BJ (cell line): ENCODE measurements at regions not wholly inside any gene's neighbourhood (a gene's known extent, or its start where the extent isn't known, plus 50 kb on each side); places are given as distances from the start of the nearest gene placed in this dataset.

ENCODE experiments used
- CTCF ChIA-PET: fragments of 350-600 bp; formaldehyde crosslinking; extraction: SDS; loops from one replicate; lab custom pipeline; 2021; ENCODE audit warnings: antibody characterized with exemption, inconsistent platforms; lab: Yijun Ruan, JAX
- POLR2A ChIA-PET: fragments of 300-600 bp; sonication (Branson Sonifier 250); formaldehyde crosslinking; extraction: SDS; loops from one replicate; lab custom pipeline; 2021; ENCODE audit warnings: antibody characterized with exemption; lab: Charles Lee
- DNase-seq: peaks from one replicate; pipeline ENCODE4 v3.0.0-alpha.2; 2011; ENCODE audit warnings: low read depth
- H3K27me3 ChIP-seq: 2 replicates; pipeline ENCODE4 v1.6.0; 2011; ENCODE audit warnings: low read length; ENCODE audit not compliant: control insufficient read depth, insufficient read depth
- H3K36me3 ChIP-seq: 2 replicates; pipeline ENCODE4 v1.5.1; 2011; ENCODE audit warnings: low read length; ENCODE audit not compliant: control insufficient read depth, insufficient read depth
- H3K4me3 ChIP-seq: 2 replicates; pipeline ENCODE4 v1.5.1; 2011; ENCODE audit warnings: low read depth, mild to moderate bottlenecking, control low read depth, low read length
- TF ChIP-seq, protein P1 (sequence below): IDR thresholded peaks from 2 replicates; pipeline ENCODE4 v1.5.1; 2011; ENCODE audit warnings: low read depth, mild to moderate bottlenecking, control low read depth, inconsistent platforms, low read length, moderate library complexity; ENCODE audit not compliant: insufficient read depth

DNA sequence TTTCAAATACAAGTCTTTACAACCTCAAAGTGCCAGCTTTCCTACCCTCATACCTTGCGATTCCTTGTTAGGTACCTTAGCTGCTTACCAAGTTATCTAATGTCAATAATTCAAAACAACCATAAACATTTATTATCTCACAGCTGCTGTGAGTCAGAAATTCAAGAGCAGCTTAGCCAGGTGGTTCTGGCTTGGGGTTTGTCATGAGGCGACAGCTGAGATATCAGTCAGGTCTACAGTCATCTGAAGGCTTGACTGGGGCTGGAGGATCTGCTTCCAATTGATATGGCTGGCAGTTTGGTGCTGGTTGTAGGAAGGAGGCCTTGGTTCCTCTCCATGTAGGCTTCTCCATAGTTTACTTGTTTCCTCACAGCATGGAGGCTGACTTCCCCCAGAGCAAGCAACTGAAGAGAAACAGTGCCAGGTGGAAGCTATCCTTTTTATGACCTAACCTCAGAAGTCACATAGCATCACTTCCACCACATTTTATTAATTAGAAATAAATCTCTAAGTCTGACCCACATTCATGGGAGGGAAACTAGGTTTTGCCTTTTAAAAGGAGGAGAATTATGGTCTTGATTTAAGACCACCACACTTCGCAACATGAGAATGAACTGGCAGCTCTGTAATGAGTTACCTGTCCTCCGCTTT, 103.3 kb upstream of the FGGY start:
- H3K27me3 ChIP-seq = no peaks in the 10 kb centered on the region
- DNase-seq = no peak
- H3K36me3 ChIP-seq = no peaks in the 10 kb centered on the region
- POLR2A ChIA-PET = no interaction called here
- H3K4me3 ChIP-seq = no peak overlapping the region
- TF ChIP-seq, protein P1, sequence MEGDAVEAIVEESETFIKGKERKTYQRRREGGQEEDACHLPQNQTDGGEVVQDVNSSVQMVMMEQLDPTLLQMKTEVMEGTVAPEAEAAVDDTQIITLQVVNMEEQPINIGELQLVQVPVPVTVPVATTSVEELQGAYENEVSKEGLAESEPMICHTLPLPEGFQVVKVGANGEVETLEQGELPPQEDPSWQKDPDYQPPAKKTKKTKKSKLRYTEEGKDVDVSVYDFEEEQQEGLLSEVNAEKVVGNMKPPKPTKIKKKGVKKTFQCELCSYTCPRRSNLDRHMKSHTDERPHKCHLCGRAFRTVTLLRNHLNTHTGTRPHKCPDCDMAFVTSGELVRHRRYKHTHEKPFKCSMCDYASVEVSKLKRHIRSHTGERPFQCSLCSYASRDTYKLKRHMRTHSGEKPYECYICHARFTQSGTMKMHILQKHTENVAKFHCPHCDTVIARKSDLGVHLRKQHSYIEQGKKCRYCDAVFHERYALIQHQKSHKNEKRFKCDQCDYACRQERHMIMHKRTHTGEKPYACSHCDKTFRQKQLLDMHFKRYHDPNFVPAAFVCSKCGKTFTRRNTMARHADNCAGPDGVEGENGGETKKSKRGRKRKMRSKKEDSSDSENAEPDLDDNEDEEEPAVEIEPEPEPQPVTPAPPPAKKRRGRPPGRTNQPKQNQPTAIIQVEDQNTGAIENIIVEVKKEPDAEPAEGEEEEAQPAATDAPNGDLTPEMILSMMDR = no peak
- CTCF ChIA-PET = no interaction called here

DNA sequence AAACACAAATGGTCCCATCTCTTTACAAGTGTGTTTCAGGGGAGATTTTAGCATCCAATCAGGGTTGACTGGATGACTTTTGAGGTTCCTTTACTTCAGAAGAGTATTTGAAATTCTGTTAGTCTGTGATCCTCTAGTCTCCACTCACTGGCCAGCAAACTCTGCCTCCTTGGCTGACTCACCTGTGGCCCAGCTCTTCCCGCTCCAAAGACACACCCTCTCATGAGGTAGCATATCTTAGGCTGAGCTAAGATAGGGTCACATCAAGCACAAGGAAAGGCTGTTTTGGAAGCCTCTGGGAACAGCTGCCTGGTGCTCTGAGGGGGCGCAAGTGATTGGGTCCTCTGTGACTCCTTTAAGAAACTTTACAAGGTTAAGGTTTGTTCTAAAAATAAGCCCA, 102.3 kb upstream of the FGGY start:
- ChIA-PET POLR2A (interaction anchor here (0.7 kb wide), 1 partner anchor 66 kb away, joined by 3 read pairs; no protein-coding TSS in a partner anchor), CTCF (no interaction called here)
- no peak for DNase-seq
- Histone ChIP-seq H3K27me3 (no peaks in the 10 kb centered on the region), H3K4me3 (no peak overlapping the region), H3K36me3 (no peaks in the 10 kb centered on the region)
- TF ChIP-seq, protein P1 = no peak

DNA sequence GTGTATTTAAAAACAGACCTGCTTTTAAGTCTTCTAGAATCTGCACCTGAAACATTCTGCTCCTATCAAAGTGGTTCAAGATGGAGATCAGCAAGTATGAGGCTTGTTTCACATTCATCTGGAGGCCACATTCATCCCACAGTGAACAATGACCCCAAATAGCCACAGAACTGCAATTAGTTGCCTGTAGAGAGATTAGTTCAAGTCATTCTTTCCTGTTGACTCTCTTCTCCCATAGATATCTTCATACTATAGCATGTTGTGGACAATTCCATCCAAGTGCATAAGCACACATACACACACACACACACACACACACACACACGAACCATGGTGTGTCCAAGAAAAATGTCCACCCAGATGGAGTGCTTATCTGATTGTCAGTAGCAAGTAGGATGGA, 101.7 kb upstream of the FGGY start:
- TF ChIP-seq, protein P1 = no peak

DNA sequence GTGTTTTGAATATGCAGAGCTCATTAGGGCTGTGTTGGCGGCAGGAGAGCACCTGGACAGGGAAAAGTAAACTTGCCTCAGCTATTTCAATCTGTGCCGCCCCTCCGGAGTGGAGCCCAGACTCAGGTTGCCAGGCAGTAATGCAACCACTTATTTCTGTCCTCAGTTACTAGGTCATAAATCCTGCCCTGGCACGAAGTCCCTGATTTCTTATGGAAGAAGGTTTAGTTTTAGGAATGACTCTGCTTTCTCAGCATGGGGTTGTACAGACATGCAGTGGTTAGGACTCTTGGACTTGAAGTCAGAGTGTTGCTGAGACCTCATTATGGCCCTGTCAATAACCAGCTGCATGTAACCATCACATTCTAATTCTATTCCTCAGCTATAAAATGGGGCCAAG, 98.3 kb upstream of the FGGY start:
- ChIA-PET CTCF (no interaction called here), POLR2A (no interaction called here)
- no peaks in the 10 kb centered on the region for H3K36me3 ChIP-seq
- TF ChIP-seq, protein P1 = no peak
- no peaks in the 10 kb centered on the region for H3K27me3 ChIP-seq
- no peak for DNase-seq
- H3K4me3 ChIP-seq = no peak overlapping the region

More for the DNA sequence above, 101.7 kb upstream of the FGGY start:
- Histone ChIP-seq H3K4me3 (no peak overlapping the region), H3K27me3 (no peaks in the 10 kb centered on the region), H3K36me3 (no peaks in the 10 kb centered on the region)
- DNase-seq = no peak
- ChIA-PET CTCF (no interaction called here), POLR2A (no interaction called here)

DNA sequence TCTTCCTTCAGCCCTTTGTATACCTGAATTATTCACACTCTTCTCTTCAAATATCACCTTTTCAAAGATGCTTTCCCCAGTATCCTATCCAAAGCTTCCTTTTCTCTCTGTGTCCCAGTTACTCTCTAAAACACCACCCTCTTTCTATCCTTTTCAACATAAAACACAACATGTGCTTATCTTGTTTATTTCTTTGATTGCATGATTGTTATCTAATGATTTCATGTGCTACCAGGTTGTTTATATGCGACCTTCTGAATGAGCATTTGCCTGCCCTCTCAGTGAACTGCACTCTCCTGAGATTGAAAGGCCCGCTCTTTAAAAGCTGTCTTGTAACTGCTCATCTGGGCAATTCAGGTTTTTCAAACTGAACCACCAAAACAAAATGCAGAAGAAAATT, 97.7 kb upstream of the FGGY start:
- Histone ChIP-seq H3K4me3 (no peak overlapping the region), H3K36me3 (no peaks in the 10 kb centered on the region), H3K27me3 (no peaks in the 10 kb centered on the region)
- ChIA-PET POLR2A (no interaction called here), CTCF (interaction anchor here (0.5 kb wide), 1 partner anchor 12 kb away, joined by 3 read pairs; no protein-coding TSS in a partner anchor)
- DNase-seq = no peak
- TF ChIP-seq, protein P1 = no peak
